ENCODE measurements at regions not wholly inside any gene's neighbourhood (a gene's known extent, or its start where the extent isn't known, plus 50 kb on each side); places are given as distances from the start of the nearest gene placed in this dataset.

GRCh38 chr9:116094846-116095245 is 58.7 kb upstream of the PAPPA start:
- H3K27me3 Mint-ChIP-seq (ENCODE audit: insufficient read depth): no peaks in the 10 kb centered on the region

GRCh38 chr9:116095403-116095802 is 58.2 kb upstream of the PAPPA start:
- H3K36me3 ChIP-seq (ENCODE audit: control insufficient read depth, insufficient read depth, low read length): no peaks in the 10 kb centered on the region
- H3K27me3 Mint-ChIP-seq (ENCODE audit: insufficient read depth): no peaks in the 10 kb centered on the region
- no peak for TF ChIP-seq CTCF (conservative IDR thresholded peaks at IDR 0.05)
- H3K27ac ChIP-seq (ENCODE audit: low read depth, low read length): no peak overlapping the region
- no peak for DNase-seq
- H3K4me3 Mint-ChIP-seq: no peak overlapping the region
- WGBS, 2 experiments (ENCODE audit: insufficient coverage in 1 of 2, insufficient read length in 1 of 2): 86% methylated on average over 1 to 2 of the region's 2 CpGs
- H3K9ac ChIP-seq (ENCODE audit: extremely low read depth, low read length, poor library complexity, severe bottlenecking): no peak overlapping the region
- no peaks in the 10 kb centered on the region for H3K4me1 ChIP-seq (ENCODE audit: control insufficient read depth, insufficient read depth, low read length)
- H3K9me3 ChIP-seq (ENCODE audit: control insufficient read depth, low read length): no peaks in the 10 kb centered on the region
- no peaks in the 10 kb centered on the region for H3K27me3 ChIP-seq (ENCODE audit: control insufficient read depth, insufficient read depth, low read length, poor library complexity, severe bottlenecking)
- H3K27ac Mint-ChIP-seq: no peak overlapping the region
- H3K4me3 ChIP-seq (ENCODE audit: low read length): no peak overlapping the region
- peaks cover 2% of the 10 kb centered on the region for H3K9me3 Mint-ChIP-seq
- H3K4me1 Mint-ChIP-seq: peaks cover 4% of the 10 kb centered on the region
- H3K36me3 Mint-ChIP-seq (ENCODE audit: low read depth): peaks cover 2% of the 10 kb centered on the region

More at GRCh38 chr9:116094846-116095245, 58.7 kb upstream of the PAPPA start:
- no peaks in the 10 kb centered on the region for H3K36me3 ChIP-seq (ENCODE audit: control insufficient read depth, insufficient read depth, low read length)
- no peak overlapping the region for H3K4me3 ChIP-seq (ENCODE audit: low read length)
- H3K9me3 ChIP-seq (ENCODE audit: control insufficient read depth, low read length): no peaks in the 10 kb centered on the region
- Mint-ChIP-seq H3K9me3 (peaks cover 2% of the 10 kb centered on the region), H3K4me1 (peaks cover 4% of the 10 kb centered on the region), H3K4me3 (no peak overlapping the region), H3K36me3 (ENCODE audit: low read depth) (peaks cover 2% of the 10 kb centered on the region), H3K27ac (no peak overlapping the region)
- H3K27ac ChIP-seq (ENCODE audit: low read depth, low read length): no peak overlapping the region
- no peak overlapping the region for H3K9ac ChIP-seq (ENCODE audit: extremely low read depth, low read length, poor library complexity, severe bottlenecking)
- H3K4me1 ChIP-seq (ENCODE audit: control insufficient read depth, insufficient read depth, low read length): no peaks in the 10 kb centered on the region
- no peak for DNase-seq
- no peaks in the 10 kb centered on the region for H3K27me3 ChIP-seq (ENCODE audit: control insufficient read depth, insufficient read depth, low read length, poor library complexity, severe bottlenecking)
- TF ChIP-seq CTCF (conservative IDR thresholded peaks at IDR 0.05): no peak

- Histone ChIP-seq H3K4me3 (ENCODE audit: low read length) (no peak overlapping the region), H3K9me3 (ENCODE audit: control insufficient read depth, low read length) (no peaks in the 10 kb centered on the region), H3K9ac (ENCODE audit: extremely low read depth, low read length, poor library complexity, severe bottlenecking) (no peak overlapping the region), H3K27ac (ENCODE audit: low read depth, low read length) (no peak overlapping the region), H3K27me3 (ENCODE audit: control insufficient read depth, insufficient read depth, low read length, poor library complexity, severe bottlenecking) (no peaks in the 10 kb centered on the region), H3K4me1 (ENCODE audit: control insufficient read depth, insufficient read depth, low read length) (no peaks in the 10 kb centered on the region), H3K36me3 (ENCODE audit: control insufficient read depth, insufficient read depth, low read length) (no peaks in the 10 kb centered on the region)
- no peaks in the 10 kb centered on the region for H3K27me3 Mint-ChIP-seq (ENCODE audit: insufficient read depth)
- WGBS, 2 experiments (ENCODE audit: insufficient coverage in 1 of 2, insufficient read length in 1 of 2): 89 to 96% methylated on average over 3 to 4 of the region's 4 CpGs
- no peaks in the 10 kb centered on the region for H3K36me3 Mint-ChIP-seq (ENCODE audit: low read depth)
- peaks cover 4% of the 10 kb centered on the region for H3K4me1 Mint-ChIP-seq
- no peak overlapping the region for H3K4me3 Mint-ChIP-seq
- TF ChIP-seq CTCF (conservative IDR thresholded peaks at IDR 0.05): no peak
- H3K27ac Mint-ChIP-seq: no peak overlapping the region
- no peaks in the 10 kb centered on the region for H3K9me3 Mint-ChIP-seq
- no peak for DNase-seq
Measured at GRCh38 chr9:116096046-116096445, 57.5 kb upstream of the PAPPA start.

Measured in endodermal cell (in vitro differentiated cells).